ENCODE measurements at regions not wholly inside any gene's neighbourhood (a gene's known extent, or its start where the extent isn't known, plus 50 kb on each side); places are given as distances from the start of the nearest gene placed in this dataset.

DNA sequence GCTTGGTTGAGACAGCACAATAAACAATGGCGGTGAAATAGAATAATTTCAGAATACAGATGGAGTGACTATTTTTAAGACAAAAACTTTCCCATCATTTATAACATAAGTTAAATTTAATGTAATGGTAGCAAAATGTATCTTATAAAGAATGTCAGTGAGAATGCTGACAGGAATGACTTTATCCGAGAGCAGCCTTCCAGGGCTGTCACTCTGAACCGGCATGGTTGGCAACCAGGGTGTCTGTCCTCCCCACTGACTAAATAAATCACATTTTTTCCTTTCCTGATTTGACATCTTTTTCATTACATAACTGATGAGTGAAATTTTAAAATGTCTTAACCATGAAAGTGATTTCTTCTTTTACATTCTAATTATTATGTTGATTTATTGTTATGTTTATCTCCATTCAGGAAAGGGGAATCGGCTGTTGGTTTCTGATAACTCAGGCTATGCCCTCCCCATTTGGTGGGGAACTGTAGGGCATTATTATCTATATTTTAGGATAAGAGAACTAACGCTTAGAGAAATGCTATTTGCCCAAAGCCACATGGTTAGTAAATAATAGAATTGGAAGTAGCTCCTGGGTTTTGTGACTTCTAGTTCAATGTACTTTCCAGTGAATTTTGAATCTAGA, 109.2 kb upstream of the OGFRL1 start:
- Histone ChIP-seq H3K27ac (no peak overlapping the region), H3K9me3 (peaks cover 5% of the 10 kb centered on the region; the same call in 1 of the 3 replicates), H3K4me3 (no peak overlapping the region), H3K4me1 (peaks cover 15% of the 10 kb centered on the region), H3K4me2 (no peak overlapping the region)
- no peak for FAIRE-seq
- ChIA-PET CTCF (no interaction called here), POLR2A (no interaction called here)
- WGBS (ENCODE audit: missing lambda C conversion rate) = 91% methylated on average over 5 of the region's 5 CpGs
- ATAC-seq = no peak
- TF ChIP-seq POLR2A (IDR thresholded peaks at IDR 0.05; ENCODE audit: low read length) = no peak
- TF ChIP-seq RAD21 (conservative IDR thresholded peaks at IDR 0.05 in 1 of 2, IDR thresholded peaks at IDR 0.05 in 1 of 2) = no peak
- TF ChIP-seq RFX5 (IDR thresholded peaks at IDR 0.05) = no peak
- TF ChIP-seq PBX3 (IDR thresholded peaks at IDR 0.05) = no peak
- no peak for TF ChIP-seq CBX8 (IDR thresholded peaks at IDR 0.05)
- no peak for TF ChIP-seq MYC (IDR thresholded peaks at IDR 0.05; ENCODE audit: borderline replicate concordance, low read length)
- TF ChIP-seq ZSCAN20 (CRISPR knock-in tag; IDR thresholded peaks at IDR 0.05) = no peak
- TF ChIP-seq MAZ (IDR thresholded peaks at IDR 0.05; ENCODE audit: borderline replicate concordance, low read depth, low read length) = no peak
- TF ChIP-seq KDM1A (IDR thresholded peaks at IDR 0.05; ENCODE audit: low read depth) = no peak
- TF ChIP-seq PHF8 (IDR thresholded peaks at IDR 0.05; ENCODE audit: borderline replicate concordance, low read depth) = no peak
- no peak for TF ChIP-seq CHD2 (IDR thresholded peaks at IDR 0.05; ENCODE audit: low read length, partially characterized antibody)
- TF ChIP-seq E2F6 (IDR thresholded peaks at IDR 0.05; ENCODE audit: borderline replicate concordance, low read depth) = no peak
- TF ChIP-seq NR3C1 (IDR thresholded peaks at IDR 0.05) = no peak
- no peak for TF ChIP-seq ESRRA (IDR thresholded peaks at IDR 0.05; ENCODE audit: borderline replicate concordance, low read length)
- no peak for TF ChIP-seq MAX (IDR thresholded peaks at IDR 0.05)
- DNase-seq (ENCODE audit: low read depth in 1 of 2, low spot score in 1 of 2) = no peak

- Histone ChIP-seq H3K4me1 (peaks cover 15% of the 10 kb centered on the region), H3K4me3 (no peak overlapping the region), H3K9me3 (peaks cover 5% of the 10 kb centered on the region; the same call in 1 of the 3 replicates), H3K4me2 (peak overlapping the region; percentile 57), H3K27ac (peak overlapping the region; percentile 61 to 82)
- ChIA-PET CTCF (interaction anchor here (0.6 to 1.1 kb wide), 2 partner anchors 108 to 960 kb away, joined by 3 read pairs; no protein-coding TSS in a partner anchor), POLR2A (no interaction called here)
- FAIRE-seq (peak; percentile 32), DNase-seq (ENCODE audit: low read depth in 1 of 2, low spot score in 1 of 2) (peak; percentile 33 to 71), ATAC-seq (peak; percentile 98 to 99)
- TF ChIP-seq JUNB (IDR thresholded peaks at IDR 0.05) = no peak
- no peak for TF ChIP-seq ZC3H11A (IDR thresholded peaks at IDR 0.05)
- TF ChIP-seq PBX3 (IDR thresholded peaks at IDR 0.05) = no peak
- peak; percentile 50; the same call in 1 of the 2 replicates for TF ChIP-seq NFE2L2 (conservative IDR thresholded peaks at IDR 0.05; ENCODE audit: low read length)
- no peak for TF ChIP-seq ZFP36 (IDR thresholded peaks at IDR 0.05; ENCODE audit: borderline replicate concordance, partially characterized antibody)
- peak; percentile 78 for TF ChIP-seq MAFK (IDR thresholded peaks at IDR 0.05; ENCODE audit: partially characterized antibody)
- TF ChIP-seq FOSL2 (IDR thresholded peaks at IDR 0.05) = no peak
- peak; percentile 25; the same call in 1 of the 2 replicates for TF ChIP-seq FOSL2 (CRISPR knock-in tag; IDR thresholded peaks at IDR 0.05)
- 29% methylated on average over 1 of the region's 1 CpG for WGBS (ENCODE audit: missing lambda C conversion rate)
Observed at GRCh38 chr6:71181565-71181964, 107.0 kb upstream of the OGFRL1 start.

DNA sequence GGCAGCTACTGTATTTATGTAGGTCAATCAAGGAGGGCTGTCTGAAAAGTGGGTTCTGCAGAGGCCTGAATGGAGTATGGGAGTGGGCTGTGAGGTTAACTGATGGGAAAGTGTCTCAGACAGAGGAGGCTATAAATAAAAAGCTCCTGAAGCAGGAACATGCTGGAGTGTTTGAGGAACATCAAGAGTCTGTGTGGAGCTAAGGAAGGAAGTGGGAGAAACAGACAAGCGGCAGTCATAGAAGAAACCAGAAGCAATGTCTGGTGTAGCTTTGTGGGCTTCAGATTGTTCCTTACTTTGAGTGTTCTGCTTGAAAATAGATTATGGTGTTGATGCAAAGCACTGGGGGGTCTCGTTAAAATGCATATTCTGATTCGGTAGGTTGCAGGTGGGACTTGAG, 101.5 kb upstream of the OGFRL1 start:
- Histone ChIP-seq H3K4me3 (no peak overlapping the region), H3K4me2 (no peak overlapping the region), H3K27ac (no peak overlapping the region), H3K4me1 (peaks cover under 1% of the 10 kb centered on the region; the same call in 1 of the 3 replicates), H3K9me3 (peaks cover 5% of the 10 kb centered on the region; the same call in 1 of the 3 replicates)
- DNase-seq (ENCODE audit: low read depth in 1 of 2, low spot score in 1 of 2) (no peak), ATAC-seq (no peak), FAIRE-seq (no peak)
- ChIA-PET CTCF (no interaction called here), POLR2A (no interaction called here)
- WGBS (ENCODE audit: missing lambda C conversion rate) = 56% methylated on average over 3 of the region's 3 CpGs
- TF ChIP-seq HOXB5 (CRISPR knock-in tag; IDR thresholded peaks at IDR 0.05) (no peak), SMC3 (IDR thresholded peaks at IDR 0.05) (no peak), CHD2 (IDR thresholded peaks at IDR 0.05; ENCODE audit: low read length, partially characterized antibody) (no peak), USF2 (IDR thresholded peaks at IDR 0.05) (no peak), HOXB13 (CRISPR knock-in tag; IDR thresholded peaks at IDR 0.05; ENCODE audit: low read depth) (no peak), KDM5A (IDR thresholded peaks at IDR 0.05) (no peak), JUN (IDR thresholded peaks at IDR 0.05) (no peak)
- TF ChIP-seq, protein P1, sequence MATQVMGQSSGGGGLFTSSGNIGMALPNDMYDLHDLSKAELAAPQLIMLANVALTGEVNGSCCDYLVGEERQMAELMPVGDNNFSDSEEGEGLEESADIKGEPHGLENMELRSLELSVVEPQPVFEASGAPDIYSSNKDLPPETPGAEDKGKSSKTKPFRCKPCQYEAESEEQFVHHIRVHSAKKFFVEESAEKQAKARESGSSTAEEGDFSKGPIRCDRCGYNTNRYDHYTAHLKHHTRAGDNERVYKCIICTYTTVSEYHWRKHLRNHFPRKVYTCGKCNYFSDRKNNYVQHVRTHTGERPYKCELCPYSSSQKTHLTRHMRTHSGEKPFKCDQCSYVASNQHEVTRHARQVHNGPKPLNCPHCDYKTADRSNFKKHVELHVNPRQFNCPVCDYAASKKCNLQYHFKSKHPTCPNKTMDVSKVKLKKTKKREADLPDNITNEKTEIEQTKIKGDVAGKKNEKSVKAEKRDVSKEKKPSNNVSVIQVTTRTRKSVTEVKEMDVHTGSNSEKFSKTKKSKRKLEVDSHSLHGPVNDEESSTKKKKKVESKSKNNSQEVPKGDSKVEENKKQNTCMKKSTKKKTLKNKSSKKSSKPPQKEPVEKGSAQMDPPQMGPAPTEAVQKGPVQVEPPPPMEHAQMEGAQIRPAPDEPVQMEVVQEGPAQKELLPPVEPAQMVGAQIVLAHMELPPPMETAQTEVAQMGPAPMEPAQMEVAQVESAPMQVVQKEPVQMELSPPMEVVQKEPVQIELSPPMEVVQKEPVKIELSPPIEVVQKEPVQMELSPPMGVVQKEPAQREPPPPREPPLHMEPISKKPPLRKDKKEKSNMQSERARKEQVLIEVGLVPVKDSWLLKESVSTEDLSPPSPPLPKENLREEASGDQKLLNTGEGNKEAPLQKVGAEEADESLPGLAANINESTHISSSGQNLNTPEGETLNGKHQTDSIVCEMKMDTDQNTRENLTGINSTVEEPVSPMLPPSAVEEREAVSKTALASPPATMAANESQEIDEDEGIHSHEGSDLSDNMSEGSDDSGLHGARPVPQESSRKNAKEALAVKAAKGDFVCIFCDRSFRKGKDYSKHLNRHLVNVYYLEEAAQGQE (IDR thresholded peaks at IDR 0.05) = no peak
